Gastroesophageal sphincter (tissue), 4 donors: ENCODE measurements at regions not wholly inside any gene's neighbourhood (a gene's known extent, or its start where the extent isn't known, plus 50 kb on each side); places are given as distances from the start of the nearest gene placed in this dataset.

Experiments used
- ATAC-seq: fragments of 150-250 bp; one replicate; pipeline ENCODE4 v1.9.1; 2016; ENCODE audit warnings: mild to moderate bottlenecking, moderate library complexity
- H3K27ac ChIP-seq, 4 donors: fragments of 200-600 bp; sonication (generic) in 3 of 4; 1 replicate in 3 of 4; 2 replicates in 1 of 4; pipeline ENCODE4 v1.5.1; 2016 to 2019
- H3K27me3 ChIP-seq: fragments of 200-600 bp; sonication (generic); one replicate; pipeline ENCODE4 v1.5.1; 2019
- H3K36me3 ChIP-seq, 2 donors: fragments of 200-600 bp; sonication (generic); one replicate each; pipeline ENCODE4 v1.5.1; 2019; ENCODE audit warnings: control low read depth in 1 of 2
- H3K4me1 ChIP-seq, 3 donors: fragments of 200-600 bp; sonication (generic); 1 replicate in 2 of 3; 2 replicates in 1 of 3; pipeline ENCODE4 v1.5.1; 2016 to 2019; ENCODE audit warnings: control low read depth in 2 of 3
- H3K4me3 ChIP-seq, 2 donors: fragments of 200-600 bp; sonication (generic); one replicate each; pipeline ENCODE4 v1.5.1; 2019; ENCODE audit warnings: mild to moderate bottlenecking in 1 of 2, moderate library complexity in 1 of 2
- H3K9me3 ChIP-seq, 3 donors: fragments of 200-600 bp; sonication (generic); one replicate each; pipeline ENCODE4 v1.5.1; 2017 to 2019; ENCODE audit warnings: control low read depth in 2 of 3
- CTCF ChIP-seq, 4 experiments: fragments of 200-600 bp in 2 of 4; fragments of 450-650 bp in 2 of 4; sonication (generic) in 1 of 4; IDR thresholded peaks; one replicate each; pipeline ENCODE4 v1.5.1; 2017 to 2019; ENCODE audit warnings: antibody characterized with exemption in 4 of 4, mild to moderate bottlenecking in 2 of 4, moderate library complexity in 2 of 4
- EP300 ChIP-seq: sonication (generic); formaldehyde crosslinking; IDR thresholded peaks from one replicate; pipeline ENCODE4 v1.6.1; 2017; ENCODE audit warnings: antibody characterized with exemption, mild to moderate bottlenecking
- POLR2A ChIP-seq, 2 donors: fragments of 450-650 bp; IDR thresholded peaks; one replicate each; pipeline ENCODE4 v1.6.1; 2017; ENCODE audit warnings: antibody characterized with exemption in 2 of 2, mild to moderate bottlenecking in 2 of 2, moderate library complexity in 1 of 2
- POLR2AphosphoS5 ChIP-seq: sonication (generic); formaldehyde crosslinking; IDR thresholded peaks from one replicate; pipeline ENCODE4 v1.6.1; 2017; ENCODE audit warnings: antibody characterized with exemption
- WGBS, 2 donors: methylation state at CpG; one replicate each; pipeline ENCODE4 v1.1.5; 2018; ENCODE audit warnings: low coverage in 1 of 2; 5-methylcytosine and 5-hydroxymethylcytosine counted together

- H3K4me1 ChIP-seq: no peaks in the 10 kb centered on the region
- H3K36me3 ChIP-seq: no peaks in the 10 kb centered on the region
- H3K9me3 ChIP-seq: no peaks in the 10 kb centered on the region
- H3K27ac ChIP-seq: no peak overlapping the region
- TF ChIP-seq POLR2AphosphoS5: no peak
- TF ChIP-seq EP300: no peak
- TF ChIP-seq CTCF (IDR thresholded peaks at IDR 0.05): no peak
- no peak for TF ChIP-seq POLR2A (IDR thresholded peaks at IDR 0.05)
- no peak overlapping the region for H3K4me3 ChIP-seq
- no peaks in the 10 kb centered on the region for H3K27me3 ChIP-seq
- ATAC-seq: no peak
These were observed 750.0 kb upstream of the ZNF608 start for GRCh38 chr5:125496393-125496792.

DNA sequence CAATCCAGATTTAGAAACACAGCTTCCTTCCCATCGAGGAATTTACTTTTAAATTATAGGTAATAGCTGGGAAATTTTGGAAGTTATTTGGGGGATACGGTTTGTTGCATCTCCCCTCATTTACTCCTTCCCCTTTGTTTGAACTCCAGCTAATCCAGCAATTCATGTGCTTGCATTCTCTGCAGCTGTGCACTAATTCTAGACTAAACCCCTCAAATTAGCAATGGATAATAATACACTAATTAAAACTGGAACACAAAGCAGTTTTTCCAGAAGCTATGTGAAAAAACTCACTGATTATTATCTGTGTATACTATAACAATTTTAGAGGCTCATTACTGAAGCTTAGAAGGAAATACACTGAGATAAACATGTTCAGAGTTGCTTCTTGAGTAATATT, 751.2 kb upstream of the ZNF608 start:
- Histone ChIP-seq H3K9me3 (no peaks in the 10 kb centered on the region), H3K4me1 (no peaks in the 10 kb centered on the region), H3K4me3 (no peak overlapping the region), H3K36me3 (no peaks in the 10 kb centered on the region), H3K27me3 (no peaks in the 10 kb centered on the region), H3K27ac (no peak overlapping the region)
- 75 to 76% methylated on average over 2 of the region's 2 CpGs for WGBS, 2 donors
- no peak for TF ChIP-seq CTCF (IDR thresholded peaks at IDR 0.05)
- no peak for TF ChIP-seq POLR2A (IDR thresholded peaks at IDR 0.05)
- no peak for TF ChIP-seq EP300
- TF ChIP-seq POLR2AphosphoS5: no peak
- ATAC-seq: no peak

- Histone ChIP-seq H3K4me1 (no peaks in the 10 kb centered on the region), H3K36me3 (no peaks in the 10 kb centered on the region), H3K9me3 (no peaks in the 10 kb centered on the region), H3K4me3 (no peak overlapping the region), H3K27ac (no peak overlapping the region), H3K27me3 (no peaks in the 10 kb centered on the region)
- ATAC-seq: no peak
- 61 to 71% methylated on average over 1 to 2 of the region's 2 CpGs for WGBS, 2 donors
- TF ChIP-seq POLR2A (IDR thresholded peaks at IDR 0.05): no peak
- no peak for TF ChIP-seq CTCF (IDR thresholded peaks at IDR 0.05)
- no peak for TF ChIP-seq EP300
- no peak for TF ChIP-seq POLR2AphosphoS5
These were observed 753.3 kb upstream of the ZNF608 start for GRCh38 chr5:125499636-125500332.

DNA sequence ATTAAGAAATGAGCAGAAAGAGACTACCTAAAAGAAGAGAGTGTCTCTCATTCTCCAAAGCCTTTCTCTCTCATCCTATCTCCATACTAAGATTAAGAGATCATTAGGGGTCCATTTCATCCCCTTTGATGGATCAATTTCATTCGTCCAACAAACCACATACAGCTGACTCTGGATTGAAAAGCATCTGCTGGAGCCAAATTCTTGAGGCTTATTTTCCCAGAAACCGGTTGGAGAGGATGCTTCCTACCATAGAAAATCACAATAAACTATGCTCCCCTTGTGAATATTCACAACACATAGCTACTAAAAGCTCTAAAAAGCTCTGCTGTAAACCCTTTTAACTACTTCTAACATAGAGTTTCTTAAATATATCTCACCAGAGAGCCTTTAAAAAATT, 755.0 kb upstream of the ZNF608 start:
- Histone ChIP-seq H3K4me3 (no peak overlapping the region), H3K9me3 (no peaks in the 10 kb centered on the region), H3K4me1 (no peaks in the 10 kb centered on the region), H3K27me3 (no peaks in the 10 kb centered on the region), H3K27ac (no peak overlapping the region), H3K36me3 (no peaks in the 10 kb centered on the region)
- TF ChIP-seq POLR2AphosphoS5: no peak
- no peak for TF ChIP-seq EP300
- no peak for TF ChIP-seq CTCF (IDR thresholded peaks at IDR 0.05)
- TF ChIP-seq POLR2A (IDR thresholded peaks at IDR 0.05): no peak
- 49 to 67% methylated on average over 1 to 2 of the region's 2 CpGs for WGBS, 2 donors
- ATAC-seq: no peak

DNA sequence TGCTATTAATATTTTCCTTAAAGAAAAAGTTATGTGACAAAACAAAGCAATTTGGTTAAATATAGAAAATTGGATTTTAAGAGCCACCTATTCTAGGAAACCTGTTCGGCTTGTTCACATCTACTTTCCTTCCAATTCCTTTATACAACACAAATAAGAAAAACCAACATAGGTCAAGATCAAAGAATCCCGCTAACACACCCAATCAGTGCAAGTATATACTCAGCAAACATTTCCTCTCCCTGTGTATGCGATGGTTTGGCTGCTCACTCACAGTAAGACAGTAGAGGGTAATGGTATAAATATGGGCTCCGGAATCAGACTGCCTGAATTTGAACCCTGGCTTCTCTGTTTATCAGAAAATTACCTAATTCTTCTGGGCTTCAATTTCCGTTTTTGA, 757.5 kb upstream of the ZNF608 start:
- ATAC-seq: no peak
- Histone ChIP-seq H3K4me3 (no peak overlapping the region), H3K4me1 (no peaks in the 10 kb centered on the region), H3K27ac (no peak overlapping the region), H3K27me3 (no peaks in the 10 kb centered on the region), H3K9me3 (no peaks in the 10 kb centered on the region), H3K36me3 (no peaks in the 10 kb centered on the region)
- TF ChIP-seq EP300 (no peak), POLR2AphosphoS5 (no peak), CTCF (IDR thresholded peaks at IDR 0.05) (no peak), POLR2A (IDR thresholded peaks at IDR 0.05) (no peak)
- 93 to 94% methylated on average over 5 of the region's 5 CpGs for WGBS, 2 donors
